Right lobe of liver (tissue), 4 donors: ENCODE measurements at regions not wholly inside any gene's neighbourhood (a gene's known extent, or its start where the extent isn't known, plus 50 kb on each side); places are given as distances from the start of the nearest gene placed in this dataset.

Experiments
- POLR2A ChIP-seq: fragments of 450-650 bp; IDR thresholded peaks from one replicate; pipeline ENCODE4 v1.6.1; 2017; ENCODE audit warnings: antibody characterized with exemption, mild to moderate bottlenecking
- TF ChIP-seq, protein P1 (sequence below), 4 donors: fragments of 200-600 bp in 3 of 4; fragments of 450-650 bp in 1 of 4; IDR thresholded peaks; one replicate each; pipeline versions ENCODE4 v1.5.1 to v1.8.0; 2016 to 2022; ENCODE audit warnings: antibody characterized with exemption in 4 of 4, mild to moderate bottlenecking in 2 of 4
- donor health status: DM: no; HTN: no; CAD: no.
- donor health status: DM: no; HTN: no; CAD: no.
- donor health status: DM: no; HTN: yes; CAD: no.

- TF ChIP-seq, protein P1, sequence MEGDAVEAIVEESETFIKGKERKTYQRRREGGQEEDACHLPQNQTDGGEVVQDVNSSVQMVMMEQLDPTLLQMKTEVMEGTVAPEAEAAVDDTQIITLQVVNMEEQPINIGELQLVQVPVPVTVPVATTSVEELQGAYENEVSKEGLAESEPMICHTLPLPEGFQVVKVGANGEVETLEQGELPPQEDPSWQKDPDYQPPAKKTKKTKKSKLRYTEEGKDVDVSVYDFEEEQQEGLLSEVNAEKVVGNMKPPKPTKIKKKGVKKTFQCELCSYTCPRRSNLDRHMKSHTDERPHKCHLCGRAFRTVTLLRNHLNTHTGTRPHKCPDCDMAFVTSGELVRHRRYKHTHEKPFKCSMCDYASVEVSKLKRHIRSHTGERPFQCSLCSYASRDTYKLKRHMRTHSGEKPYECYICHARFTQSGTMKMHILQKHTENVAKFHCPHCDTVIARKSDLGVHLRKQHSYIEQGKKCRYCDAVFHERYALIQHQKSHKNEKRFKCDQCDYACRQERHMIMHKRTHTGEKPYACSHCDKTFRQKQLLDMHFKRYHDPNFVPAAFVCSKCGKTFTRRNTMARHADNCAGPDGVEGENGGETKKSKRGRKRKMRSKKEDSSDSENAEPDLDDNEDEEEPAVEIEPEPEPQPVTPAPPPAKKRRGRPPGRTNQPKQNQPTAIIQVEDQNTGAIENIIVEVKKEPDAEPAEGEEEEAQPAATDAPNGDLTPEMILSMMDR (IDR thresholded peaks at IDR 0.05): no peak
- TF ChIP-seq POLR2A: no peak
These were observed 1794.0 kb downstream of the STIM2 start for GRCh38 chr4:28654618-28655017.
